HL-60 (cell line): ENCODE measurements at regions not wholly inside any gene's neighbourhood (a gene's known extent, or its start where the extent isn't known, plus 50 kb on each side); places are given as distances from the start of the nearest gene placed in this dataset.

ENCODE experiments used
- TF ChIP-seq, protein P1 (sequence below): IDR thresholded peaks from one replicate; pipeline ENCODE4 v1.5.1; 2011; ENCODE audit warnings: low read length, control low read depth, inconsistent platforms; ENCODE audit not compliant: insufficient read depth
- TF ChIP-seq, protein P2 (sequence below): IDR thresholded peaks from 2 replicates; pipeline ENCODE4 v1.6.1; 2012; ENCODE audit warnings: low read depth; ENCODE audit not compliant: insufficient replicate concordance

DNA sequence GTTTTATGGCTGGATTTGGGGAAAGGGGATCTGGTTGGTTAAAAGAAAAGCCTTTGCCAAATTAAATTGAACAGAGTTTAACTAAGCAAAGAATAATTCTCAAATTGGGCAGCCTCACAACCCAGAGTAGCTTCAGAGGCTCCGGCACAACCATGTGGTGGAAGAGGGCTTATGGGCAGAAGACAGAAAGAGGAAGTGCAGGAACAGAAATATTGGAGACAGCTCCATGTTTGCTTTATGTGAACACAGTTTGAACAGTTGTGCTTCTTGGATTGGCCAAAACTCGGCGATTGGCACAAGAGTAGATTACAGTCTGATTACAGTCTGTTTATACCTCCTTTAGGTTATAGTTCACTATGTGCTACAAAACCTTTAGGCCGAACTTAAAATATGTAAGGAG lies 562.7 kb downstream of the TRIML1 start:
- TF ChIP-seq, protein P1, sequence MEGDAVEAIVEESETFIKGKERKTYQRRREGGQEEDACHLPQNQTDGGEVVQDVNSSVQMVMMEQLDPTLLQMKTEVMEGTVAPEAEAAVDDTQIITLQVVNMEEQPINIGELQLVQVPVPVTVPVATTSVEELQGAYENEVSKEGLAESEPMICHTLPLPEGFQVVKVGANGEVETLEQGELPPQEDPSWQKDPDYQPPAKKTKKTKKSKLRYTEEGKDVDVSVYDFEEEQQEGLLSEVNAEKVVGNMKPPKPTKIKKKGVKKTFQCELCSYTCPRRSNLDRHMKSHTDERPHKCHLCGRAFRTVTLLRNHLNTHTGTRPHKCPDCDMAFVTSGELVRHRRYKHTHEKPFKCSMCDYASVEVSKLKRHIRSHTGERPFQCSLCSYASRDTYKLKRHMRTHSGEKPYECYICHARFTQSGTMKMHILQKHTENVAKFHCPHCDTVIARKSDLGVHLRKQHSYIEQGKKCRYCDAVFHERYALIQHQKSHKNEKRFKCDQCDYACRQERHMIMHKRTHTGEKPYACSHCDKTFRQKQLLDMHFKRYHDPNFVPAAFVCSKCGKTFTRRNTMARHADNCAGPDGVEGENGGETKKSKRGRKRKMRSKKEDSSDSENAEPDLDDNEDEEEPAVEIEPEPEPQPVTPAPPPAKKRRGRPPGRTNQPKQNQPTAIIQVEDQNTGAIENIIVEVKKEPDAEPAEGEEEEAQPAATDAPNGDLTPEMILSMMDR: no peak
- TF ChIP-seq, protein P2, sequence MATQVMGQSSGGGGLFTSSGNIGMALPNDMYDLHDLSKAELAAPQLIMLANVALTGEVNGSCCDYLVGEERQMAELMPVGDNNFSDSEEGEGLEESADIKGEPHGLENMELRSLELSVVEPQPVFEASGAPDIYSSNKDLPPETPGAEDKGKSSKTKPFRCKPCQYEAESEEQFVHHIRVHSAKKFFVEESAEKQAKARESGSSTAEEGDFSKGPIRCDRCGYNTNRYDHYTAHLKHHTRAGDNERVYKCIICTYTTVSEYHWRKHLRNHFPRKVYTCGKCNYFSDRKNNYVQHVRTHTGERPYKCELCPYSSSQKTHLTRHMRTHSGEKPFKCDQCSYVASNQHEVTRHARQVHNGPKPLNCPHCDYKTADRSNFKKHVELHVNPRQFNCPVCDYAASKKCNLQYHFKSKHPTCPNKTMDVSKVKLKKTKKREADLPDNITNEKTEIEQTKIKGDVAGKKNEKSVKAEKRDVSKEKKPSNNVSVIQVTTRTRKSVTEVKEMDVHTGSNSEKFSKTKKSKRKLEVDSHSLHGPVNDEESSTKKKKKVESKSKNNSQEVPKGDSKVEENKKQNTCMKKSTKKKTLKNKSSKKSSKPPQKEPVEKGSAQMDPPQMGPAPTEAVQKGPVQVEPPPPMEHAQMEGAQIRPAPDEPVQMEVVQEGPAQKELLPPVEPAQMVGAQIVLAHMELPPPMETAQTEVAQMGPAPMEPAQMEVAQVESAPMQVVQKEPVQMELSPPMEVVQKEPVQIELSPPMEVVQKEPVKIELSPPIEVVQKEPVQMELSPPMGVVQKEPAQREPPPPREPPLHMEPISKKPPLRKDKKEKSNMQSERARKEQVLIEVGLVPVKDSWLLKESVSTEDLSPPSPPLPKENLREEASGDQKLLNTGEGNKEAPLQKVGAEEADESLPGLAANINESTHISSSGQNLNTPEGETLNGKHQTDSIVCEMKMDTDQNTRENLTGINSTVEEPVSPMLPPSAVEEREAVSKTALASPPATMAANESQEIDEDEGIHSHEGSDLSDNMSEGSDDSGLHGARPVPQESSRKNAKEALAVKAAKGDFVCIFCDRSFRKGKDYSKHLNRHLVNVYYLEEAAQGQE: no peak
